Trophoblast cell (in vitro differentiated cells and primary cell): ENCODE measurements at regions not wholly inside any gene's neighbourhood (a gene's known extent, or its start where the extent isn't known, plus 50 kb on each side); places are given as distances from the start of the nearest gene placed in this dataset.
"Not testable (repeated sequence)": the region's sequence is repeated elsewhere in the genome, so short reads cannot be mapped to it uniquely, and the experiment has no call there.

Source experiments
- DNase-seq, 2 donors: peaks; one replicate each; pipeline ENCODE4 v3.0.0-alpha.2; 2016
- H2AFZ ChIP-seq: 2 replicates; pipeline ENCODE4 v1.6.1; 2013; ENCODE audit warnings: low read length, moderate library complexity, mild to moderate bottlenecking; ENCODE audit not compliant: insufficient read depth, poor library complexity
- H2AK5ac ChIP-seq: 2 replicates; pipeline ENCODE4 v1.6.1; 2013; ENCODE audit warnings: mild to moderate bottlenecking, low read length
- H2BK120ac ChIP-seq: 2 replicates; pipeline ENCODE4 v1.6.1; 2013; ENCODE audit warnings: low read length, mild to moderate bottlenecking, moderate library complexity; ENCODE audit not compliant: insufficient read depth, poor library complexity
- H2BK12ac ChIP-seq: 2 replicates; pipeline ENCODE4 v1.6.1; 2013; ENCODE audit warnings: mild to moderate bottlenecking, low read length, moderate library complexity
- H2BK5ac ChIP-seq: 2 replicates; pipeline ENCODE4 v1.6.1; 2013; ENCODE audit warnings: low read length, low read depth, moderate library complexity, mild to moderate bottlenecking; ENCODE audit not compliant: poor library complexity
- H3K14ac ChIP-seq: 2 replicates; pipeline ENCODE4 v1.6.1; 2013; ENCODE audit warnings: mild to moderate bottlenecking, low read length
- H3K18ac ChIP-seq: 2 replicates; pipeline ENCODE4 v1.6.1; 2013; ENCODE audit warnings: mild to moderate bottlenecking, low read length
- H3K23ac ChIP-seq: 2 replicates; pipeline ENCODE4 v1.6.1; 2013; ENCODE audit warnings: low read length
- H3K27ac ChIP-seq: 2 replicates; pipeline ENCODE4 v1.5.1; 2013; ENCODE audit warnings: low read depth, mild to moderate bottlenecking, inconsistent platforms, low read length, moderate library complexity
- H3K27me3 ChIP-seq: 2 replicates; pipeline ENCODE4 v1.6.1; 2013; ENCODE audit warnings: inconsistent platforms, mild to moderate bottlenecking, low read length, moderate library complexity; ENCODE audit not compliant: insufficient read depth
- H3K36me3 ChIP-seq, 2 experiments: 1 replicate in 1 of 2; 2 replicates in 1 of 2; pipeline ENCODE4 v1.6.1; 2013; ENCODE audit warnings: low read length in 2 of 2, mild to moderate bottlenecking in 2 of 2, moderate library complexity in 1 of 2; ENCODE audit not compliant: insufficient read depth in 2 of 2, control insufficient read depth in 1 of 2
- H3K4ac ChIP-seq: 2 replicates; pipeline ENCODE4 v1.6.1; 2013; ENCODE audit warnings: low read depth, mild to moderate bottlenecking, low read length, moderate library complexity
- H3K4me1 ChIP-seq, 2 experiments: 1 replicate in 1 of 2; 2 replicates in 1 of 2; pipeline ENCODE4 v1.6.1; 2013; ENCODE audit warnings: low read length in 2 of 2, mild to moderate bottlenecking in 2 of 2, moderate library complexity in 1 of 2; ENCODE audit not compliant: insufficient read depth in 2 of 2, control insufficient read depth in 1 of 2
- H3K4me2 ChIP-seq: 2 replicates; pipeline ENCODE4 v1.6.1; 2013; ENCODE audit warnings: inconsistent platforms, mild to moderate bottlenecking, low read length, moderate library complexity
- H3K4me3 ChIP-seq: 2 replicates; pipeline ENCODE4 v1.5.1; 2013; ENCODE audit warnings: mild to moderate bottlenecking, low read depth, low read length, inconsistent platforms
- H3K79me1 ChIP-seq: one replicate; pipeline ENCODE4 v1.6.1; 2013; ENCODE audit warnings: low read length
- H3K79me2 ChIP-seq: 2 replicates; pipeline ENCODE4 v1.6.1; 2013; ENCODE audit warnings: low read length, mild to moderate bottlenecking; ENCODE audit not compliant: control insufficient read depth, insufficient read depth, poor library complexity
- H3K9ac ChIP-seq: 2 replicates; pipeline ENCODE4 v1.6.1; 2013; ENCODE audit warnings: mild to moderate bottlenecking, low read length
- H3K9me3 ChIP-seq: 2 replicates; pipeline ENCODE4 v1.6.1; 2013; ENCODE audit warnings: low read depth, mild to moderate bottlenecking, control low read depth, inconsistent platforms, low read length; ENCODE audit not compliant: insufficient read depth
- H4K12ac ChIP-seq: 2 replicates; pipeline ENCODE4 v1.6.1; 2013; ENCODE audit warnings: low read depth, mild to moderate bottlenecking, low read length, moderate library complexity
- H4K8ac ChIP-seq: 2 replicates; pipeline ENCODE4 v1.6.1; 2013; ENCODE audit warnings: low read depth, mild to moderate bottlenecking, low read length, moderate library complexity
- H4K91ac ChIP-seq: one replicate; pipeline ENCODE4 v1.6.1; 2013; ENCODE audit warnings: low read depth, mild to moderate bottlenecking, low read length, moderate library complexity
- WGBS: extraction: QIAGEN DNeasy Blood & Tissue Kit; methylation state at CpG from one replicate; pipeline ENCODE4 v1.1.7; 2013; ENCODE audit warnings: missing lambda C conversion rate; ENCODE audit not compliant: insufficient read length, insufficient coverage; ENCODE audit errors: extremely low coverage; 5-methylcytosine and 5-hydroxymethylcytosine counted together

- Histone ChIP-seq H3K27me3 (no peaks in the 10 kb centered on the region), H3K14ac (no peak overlapping the region), H4K8ac (no peak overlapping the region), H3K4me1 (no peaks in the 10 kb centered on the region), H2BK120ac (no peak overlapping the region), H2BK5ac (no peak overlapping the region), H3K9ac (no peak overlapping the region), H3K27ac (no peak overlapping the region), H2AK5ac (no peak overlapping the region), H3K18ac (no peak overlapping the region), H3K4me3 (no peak overlapping the region), H3K4ac (no peak overlapping the region), H3K79me2 (no peaks in the 10 kb centered on the region), H4K91ac (no peak overlapping the region), H3K4me2 (no peak overlapping the region), H2BK12ac (no peak overlapping the region), H3K23ac (no peak overlapping the region), H2AFZ (no peak overlapping the region), H3K9me3 (no peaks in the 10 kb centered on the region), H3K79me1 (no peaks in the 10 kb centered on the region), H3K36me3 (no peaks in the 10 kb centered on the region), H4K12ac (no peak overlapping the region)
- no CpG with 5 or more reads among the region's 4 CpGs for WGBS
- no peak for DNase-seq
These were observed 643.9 kb downstream of the TRIML1 start for GRCh38 chr4:188783175-188783574.

GRCh38 chr4:188783606-188784160 lies 644.4 kb downstream of the TRIML1 start:
- Histone ChIP-seq H3K4me1 (no peaks in the 10 kb centered on the region), H3K4me2 (no peak overlapping the region), H2BK12ac (no peak overlapping the region), H3K79me1 (no peaks in the 10 kb centered on the region), H2BK5ac (no peak overlapping the region), H2AFZ (no peak overlapping the region), H3K9me3 (no peaks in the 10 kb centered on the region), H4K12ac (no peak overlapping the region), H3K79me2 (no peaks in the 10 kb centered on the region), H4K91ac (no peak overlapping the region), H3K18ac (no peak overlapping the region), H3K4me3 (no peak overlapping the region), H3K27me3 (no peaks in the 10 kb centered on the region), H3K4ac (no peak overlapping the region), H2BK120ac (no peak overlapping the region), H3K9ac (no peak overlapping the region), H2AK5ac (no peak overlapping the region), H4K8ac (no peak overlapping the region), H3K36me3 (no peaks in the 10 kb centered on the region), H3K27ac (no peak overlapping the region), H3K23ac (no peak overlapping the region), H3K14ac (no peak overlapping the region)
- WGBS, result no CpG with 5 or more reads among the region's 7 CpGs
- DNase-seq, result no peak

- not testable (repeated sequence) for H3K18ac ChIP-seq, H3K4me1 ChIP-seq, DNase-seq, H2BK5ac ChIP-seq, H3K36me3 ChIP-seq, H3K4me3 ChIP-seq, H4K8ac ChIP-seq, H3K4me2 ChIP-seq, H3K79me2 ChIP-seq, H3K27me3 ChIP-seq, H3K9ac ChIP-seq, H2AFZ ChIP-seq, H4K12ac ChIP-seq, H4K91ac ChIP-seq, H3K4ac ChIP-seq, H2BK12ac ChIP-seq, H3K27ac ChIP-seq, H2BK120ac ChIP-seq, H3K14ac ChIP-seq, H3K23ac ChIP-seq, H2AK5ac ChIP-seq, H3K79me1 ChIP-seq, H3K9me3 ChIP-seq
- no CpG with 5 or more reads among the region's 46 CpGs for WGBS
These were observed 657.4 kb downstream of the TRIML1 start for GRCh38 chr4:188796600-188796999.

GRCh38 chr4:188797011-188797410 lies 657.8 kb downstream of the TRIML1 start:
- not testable (repeated sequence) for H3K36me3 ChIP-seq, H3K9me3 ChIP-seq, H2BK120ac ChIP-seq, H3K4me2 ChIP-seq, H3K4ac ChIP-seq, DNase-seq, H3K27ac ChIP-seq, H2BK12ac ChIP-seq, H4K8ac ChIP-seq, H3K4me1 ChIP-seq, H3K18ac ChIP-seq, H3K27me3 ChIP-seq, H4K12ac ChIP-seq, H2BK5ac ChIP-seq, H2AFZ ChIP-seq, H3K23ac ChIP-seq, H4K91ac ChIP-seq, H3K79me1 ChIP-seq, H3K4me3 ChIP-seq, H3K79me2 ChIP-seq, H3K14ac ChIP-seq, H3K9ac ChIP-seq, H2AK5ac ChIP-seq
- WGBS, result no CpG with 5 or more reads among the region's 32 CpGs
